ENCODE measurements at regions not wholly inside any gene's neighbourhood (a gene's known extent, or its start where the extent isn't known, plus 50 kb on each side); places are given as distances from the start of the nearest gene placed in this dataset.

DNA sequence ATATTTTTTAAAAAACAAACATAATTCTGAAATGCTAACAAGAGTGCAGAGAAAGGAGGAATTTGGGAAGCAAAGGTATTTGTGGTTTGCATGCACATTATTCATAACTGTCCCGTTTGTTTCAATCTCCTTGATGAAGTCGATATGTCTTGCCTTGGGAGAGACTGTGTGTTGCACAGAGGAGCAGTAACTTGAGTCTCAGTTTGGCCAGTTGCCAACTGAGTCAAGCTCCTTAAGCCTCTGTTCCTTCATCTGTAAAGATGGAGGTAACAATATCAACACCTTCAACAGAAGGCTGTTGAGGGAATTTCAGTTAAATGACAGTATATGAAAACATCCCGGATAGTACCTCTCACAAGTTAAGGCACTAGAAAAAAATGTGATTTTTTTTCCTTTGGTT is 226.2 kb downstream of the ASXL3 start:
- Histone ChIP-seq H3K9ac (ENCODE audit: low read depth, low read length) (no peak overlapping the region), H3K27me3 (ENCODE audit: insufficient read depth, low read length) (no peaks in the 10 kb centered on the region), H3K27ac (ENCODE audit: low read length) (no peak overlapping the region), H3K36me3 (ENCODE audit: insufficient read depth, low read depth, low read length) (no peaks in the 10 kb centered on the region), H3K9me3 (ENCODE audit: insufficient read depth, low read depth, low read length) (no peaks in the 10 kb centered on the region), H3K4me3 (ENCODE audit: low read length) (no peak overlapping the region), H3K4me1 (ENCODE audit: insufficient read depth, low read length) (no peaks in the 10 kb centered on the region)

GRCh38 chr18:33803636-33804035 is 225.6 kb downstream of the ASXL3 start:
- Histone ChIP-seq H3K4me3 (ENCODE audit: low read length) (no peak overlapping the region), H3K4me1 (ENCODE audit: insufficient read depth, low read length) (no peaks in the 10 kb centered on the region), H3K27ac (ENCODE audit: low read length) (no peak overlapping the region), H3K36me3 (ENCODE audit: insufficient read depth, low read depth, low read length) (no peaks in the 10 kb centered on the region), H3K9ac (ENCODE audit: low read depth, low read length) (no peak overlapping the region), H3K9me3 (ENCODE audit: insufficient read depth, low read depth, low read length) (no peaks in the 10 kb centered on the region), H3K27me3 (ENCODE audit: insufficient read depth, low read length) (no peaks in the 10 kb centered on the region)

DNA sequence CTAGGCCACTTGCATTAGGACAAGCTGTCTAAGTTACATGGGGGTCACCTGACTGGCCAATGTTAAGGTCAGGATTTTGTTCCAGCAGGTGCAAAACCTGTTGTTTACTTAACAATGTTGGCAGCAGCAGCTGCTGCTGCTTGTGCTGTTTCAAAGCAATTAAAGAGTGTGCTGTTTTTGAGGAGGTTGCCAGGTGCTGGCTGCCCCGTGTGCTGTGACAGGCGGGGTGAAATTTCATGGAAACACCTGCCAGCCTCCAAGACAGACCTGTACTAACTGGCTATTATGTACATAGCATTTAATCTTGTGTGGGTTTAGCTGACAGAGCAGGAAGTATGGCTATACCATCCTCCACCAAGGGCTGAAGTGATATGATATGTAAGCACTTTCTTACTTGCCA is 224.9 kb downstream of the ASXL3 start:
- H3K27me3 ChIP-seq (ENCODE audit: insufficient read depth, low read length) = no peaks in the 10 kb centered on the region
- no peak overlapping the region for H3K27ac ChIP-seq (ENCODE audit: low read length)
- H3K9ac ChIP-seq (ENCODE audit: low read depth, low read length) = no peak overlapping the region
- no peaks in the 10 kb centered on the region for H3K4me1 ChIP-seq (ENCODE audit: insufficient read depth, low read length)
- H3K36me3 ChIP-seq (ENCODE audit: insufficient read depth, low read depth, low read length) = no peaks in the 10 kb centered on the region
- no peak overlapping the region for H3K4me3 ChIP-seq (ENCODE audit: low read length)
- H3K9me3 ChIP-seq (ENCODE audit: insufficient read depth, low read depth, low read length) = no peaks in the 10 kb centered on the region

All from iPS-20b (cell line).